KOPT-K1 (cell line): ENCODE measurements at regions not wholly inside any gene's neighbourhood (a gene's known extent, or its start where the extent isn't known, plus 50 kb on each side); places are given as distances from the start of the nearest gene placed in this dataset.

Experiments used
- H3K27ac ChIP-seq: fragments of 200-600 bp; sonication (generic); 2 replicates; pipeline ENCODE4 v1.5.1; 2016; ENCODE audit warnings: antibody characterized with exemption, mild to moderate bottlenecking, low read depth, low read length; ENCODE audit not compliant: poor library complexity, severe bottlenecking
- H3K36me3 ChIP-seq: fragments of 200-600 bp; sonication (generic); 2 replicates; pipeline ENCODE4 v1.5.1; 2017; ENCODE audit warnings: antibody characterized with exemption, mild to moderate bottlenecking, low read length, moderate library complexity; ENCODE audit not compliant: insufficient read depth
- H3K9me3 ChIP-seq: fragments of 200-600 bp; sonication (generic); 2 replicates; pipeline ENCODE4 v1.5.1; 2017; ENCODE audit warnings: antibody characterized with exemption, low read length, mild to moderate bottlenecking; ENCODE audit not compliant: insufficient read depth, poor library complexity, severe bottlenecking

DNA sequence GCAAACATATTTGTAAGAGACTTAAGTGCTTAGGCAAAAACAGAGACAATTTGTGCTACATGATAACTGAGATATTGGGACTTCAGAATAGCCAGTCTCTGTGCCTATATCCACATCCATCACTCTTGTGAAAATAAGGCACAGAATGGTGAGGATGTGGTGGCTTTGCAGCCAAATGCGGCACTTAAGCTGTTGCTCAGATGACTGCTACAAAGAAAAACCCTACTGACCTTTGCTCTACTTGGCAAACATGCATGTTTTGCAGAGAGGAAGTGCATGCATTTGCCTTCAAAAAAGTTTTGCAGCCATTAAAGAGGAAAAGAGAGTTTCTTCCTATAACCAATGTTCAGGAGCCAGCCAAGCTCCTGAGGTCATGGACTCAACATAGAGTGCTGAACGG, 675.0 kb upstream of the KIRREL3 start:
- Histone ChIP-seq H3K9me3 (no peaks in the 10 kb centered on the region), H3K27ac (no peak overlapping the region), H3K36me3 (no peaks in the 10 kb centered on the region)

- H3K27ac ChIP-seq: no peak overlapping the region
- H3K9me3 ChIP-seq: no peaks in the 10 kb centered on the region
- H3K36me3 ChIP-seq: no peaks in the 10 kb centered on the region
Observed at GRCh38 chr11:127674754-127675153, 674.2 kb upstream of the KIRREL3 start.

DNA sequence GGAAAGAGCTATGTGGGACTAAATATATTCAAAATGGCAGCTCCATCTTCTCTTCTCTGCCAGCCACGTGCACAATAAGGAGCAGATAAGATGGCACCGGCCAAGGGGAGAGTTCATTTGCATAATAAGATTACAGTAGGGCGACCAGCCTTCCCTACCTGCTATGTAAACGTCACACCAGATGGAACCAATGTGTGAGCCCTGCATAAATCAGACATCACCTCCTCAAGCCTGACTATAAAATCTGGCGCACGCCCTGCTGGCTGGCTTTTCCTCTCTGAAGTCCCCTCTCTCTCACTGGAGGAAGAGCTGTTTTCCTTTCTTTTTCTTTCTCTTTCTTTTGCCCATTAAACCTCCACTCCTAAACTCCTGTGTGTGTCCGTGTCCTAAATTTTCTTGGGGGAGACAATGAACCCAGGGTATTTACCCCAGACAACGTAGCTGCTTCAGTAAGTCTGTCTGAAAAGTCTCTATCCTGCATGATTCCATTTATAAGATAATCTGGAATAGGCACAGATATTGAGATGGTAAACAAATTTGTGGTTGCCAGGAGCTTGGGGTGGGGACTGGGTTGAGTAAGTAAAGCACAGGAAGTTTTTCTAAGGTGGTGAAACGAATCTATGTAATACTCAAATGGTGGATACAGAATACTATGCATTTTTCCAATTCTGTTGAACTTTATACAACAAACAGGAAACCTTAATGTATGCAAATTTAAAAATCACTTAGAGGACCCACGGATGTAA, 670.0 kb upstream of the KIRREL3 start:
- no peak overlapping the region for H3K27ac ChIP-seq
- H3K36me3 ChIP-seq: no peaks in the 10 kb centered on the region
- no peaks in the 10 kb centered on the region for H3K9me3 ChIP-seq

DNA sequence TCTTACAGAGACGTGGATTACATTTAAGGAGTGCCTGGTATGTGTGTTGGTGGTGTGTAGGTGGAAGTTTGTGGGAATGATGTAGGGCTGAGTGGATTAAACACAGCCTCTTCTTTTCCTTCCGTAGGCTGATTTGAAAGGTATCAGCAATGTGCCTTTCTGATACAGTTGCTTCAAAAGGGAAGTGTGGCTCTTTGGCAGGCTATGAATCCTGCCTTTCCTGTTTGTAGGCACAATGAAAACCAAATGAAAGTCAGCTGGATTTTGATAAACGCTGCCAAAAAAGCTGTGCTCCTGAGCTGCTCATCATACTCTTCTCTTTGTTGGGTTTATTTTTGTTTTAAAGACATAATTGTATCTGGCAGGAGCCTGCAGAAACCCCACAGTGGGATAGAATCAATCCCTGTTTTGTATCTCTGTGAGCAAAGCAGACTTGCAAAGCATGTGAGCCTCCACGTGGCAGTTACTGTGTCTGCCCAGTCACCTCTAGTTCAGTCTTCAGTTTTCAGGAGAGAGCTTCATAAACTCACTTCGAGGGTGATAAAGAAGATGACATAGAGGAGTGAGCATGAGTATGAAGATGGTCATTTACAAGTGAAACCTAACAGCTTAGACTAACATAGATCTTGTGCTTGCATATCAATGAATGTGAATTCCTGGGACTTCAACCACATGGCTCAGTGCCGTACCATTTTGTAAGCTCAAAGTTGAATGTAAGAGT, 655.7 kb upstream of the KIRREL3 start:
- no peaks in the 10 kb centered on the region for H3K9me3 ChIP-seq
- no peak overlapping the region for H3K27ac ChIP-seq
- H3K36me3 ChIP-seq: no peaks in the 10 kb centered on the region

DNA sequence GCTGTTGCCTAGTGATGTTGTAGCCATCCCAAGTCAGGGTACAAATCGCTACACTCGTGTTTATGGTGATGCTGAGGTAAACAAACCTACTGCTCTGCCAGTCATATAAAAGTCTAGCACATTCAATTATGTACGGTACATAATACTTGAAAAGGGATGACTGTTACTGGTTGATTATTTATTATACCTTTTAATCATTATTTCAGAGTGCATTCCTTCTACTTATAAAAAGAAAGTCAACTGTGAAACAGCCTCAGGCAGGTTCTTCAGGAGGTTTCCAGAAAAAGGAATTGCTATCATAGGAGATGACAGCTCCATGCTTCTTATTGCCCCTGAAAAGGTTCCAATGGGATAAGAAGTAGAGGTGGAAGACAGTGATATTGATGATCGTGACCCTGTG, 652.5 kb upstream of the KIRREL3 start:
- Histone ChIP-seq H3K36me3 (no peaks in the 10 kb centered on the region), H3K27ac (no peak overlapping the region), H3K9me3 (no peaks in the 10 kb centered on the region)

DNA sequence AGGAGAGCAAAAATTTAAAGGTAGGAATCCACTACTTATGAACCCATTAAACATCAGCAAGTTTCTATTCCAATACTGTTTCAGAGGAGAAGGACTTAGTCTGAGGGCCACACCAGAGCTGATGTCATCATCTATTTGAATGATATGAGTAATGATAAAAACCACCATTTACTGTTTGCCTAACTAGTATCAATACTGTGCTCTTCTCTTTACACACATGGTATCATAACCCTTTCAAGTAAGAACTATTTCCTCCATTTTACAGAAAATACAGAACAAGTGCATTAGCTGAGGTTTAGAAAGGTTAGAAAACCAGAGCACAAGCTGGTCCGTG, 651.3 kb upstream of the KIRREL3 start:
- Histone ChIP-seq H3K36me3 (no peaks in the 10 kb centered on the region), H3K27ac (no peak overlapping the region), H3K9me3 (no peaks in the 10 kb centered on the region)

DNA sequence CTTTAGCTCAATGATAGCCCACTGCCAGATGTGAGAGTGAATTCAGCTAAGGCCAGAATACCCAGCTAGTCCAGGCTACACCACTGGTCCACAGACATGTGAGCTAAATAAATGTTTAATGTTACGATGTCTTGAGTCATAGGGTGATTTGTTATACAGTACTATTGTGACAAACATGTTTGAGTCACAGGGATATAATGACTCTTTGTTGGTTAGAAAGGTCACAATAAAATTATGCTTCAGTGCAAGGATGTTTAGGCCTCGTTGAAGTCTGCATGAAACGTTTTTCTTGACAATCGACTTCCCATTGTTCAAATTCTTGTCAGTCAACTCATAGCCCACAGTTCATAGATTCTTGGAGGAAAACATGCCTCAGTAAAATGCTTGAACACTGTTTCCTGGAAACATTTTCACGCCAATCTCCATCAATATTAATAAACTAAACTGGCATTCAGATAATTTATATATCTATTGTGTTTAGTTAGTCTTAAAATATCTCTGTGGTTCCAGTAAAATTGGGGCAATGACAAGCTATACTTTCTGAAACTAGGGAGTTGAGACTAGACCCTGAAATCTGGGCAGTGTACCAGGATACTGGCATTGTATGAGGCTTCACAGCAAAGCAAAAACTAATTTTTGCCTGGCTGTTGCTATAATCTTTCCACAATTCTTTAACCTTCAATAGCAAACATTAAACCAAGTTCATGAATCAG, 650.8 kb upstream of the KIRREL3 start:
- no peaks in the 10 kb centered on the region for H3K36me3 ChIP-seq
- H3K9me3 ChIP-seq: no peaks in the 10 kb centered on the region
- no peak overlapping the region for H3K27ac ChIP-seq

DNA sequence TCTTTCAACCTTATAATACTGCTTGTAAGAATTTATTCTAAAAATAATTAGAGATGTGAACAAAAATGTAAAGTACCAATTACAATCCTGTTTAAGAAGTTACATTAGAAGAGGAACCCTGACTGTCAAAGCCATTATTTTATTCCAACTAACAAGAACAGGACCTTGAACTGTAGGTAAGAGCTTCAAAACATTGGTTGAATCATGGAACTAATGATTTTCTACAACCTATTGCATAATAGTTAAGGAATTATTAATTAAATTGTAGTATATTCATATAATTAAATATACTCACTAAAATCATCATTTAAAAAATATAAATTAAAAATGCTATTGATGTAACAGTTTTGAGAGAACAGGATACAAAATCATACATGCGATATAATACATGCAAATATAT, 649.4 kb upstream of the KIRREL3 start:
- H3K9me3 ChIP-seq: no peaks in the 10 kb centered on the region
- H3K27ac ChIP-seq: no peak overlapping the region

GRCh38 chr11:127649071-127649470, 648.5 kb upstream of the KIRREL3 start:
- H3K9me3 ChIP-seq: no peaks in the 10 kb centered on the region
- no peaks in the 10 kb centered on the region for H3K36me3 ChIP-seq
- H3K27ac ChIP-seq: no peak overlapping the region

More for the DNA sequence above, 649.4 kb upstream of the KIRREL3 start:
- no peaks in the 10 kb centered on the region for H3K36me3 ChIP-seq

- Histone ChIP-seq H3K9me3 (no peaks in the 10 kb centered on the region), H3K27ac (no peak overlapping the region), H3K36me3 (no peaks in the 10 kb centered on the region)
Observed at GRCh38 chr11:127648583-127648982, 648.0 kb upstream of the KIRREL3 start.

GRCh38 chr11:127644366-127644765, 643.8 kb upstream of the KIRREL3 start:
- Histone ChIP-seq H3K27ac (no peak overlapping the region), H3K36me3 (no peaks in the 10 kb centered on the region), H3K9me3 (no peaks in the 10 kb centered on the region)

GRCh38 chr11:127643268-127644058, 642.9 kb upstream of the KIRREL3 start:
- no peak overlapping the region for H3K27ac ChIP-seq
- no peaks in the 10 kb centered on the region for H3K9me3 ChIP-seq
- no peaks in the 10 kb centered on the region for H3K36me3 ChIP-seq

GRCh38 chr11:127640561-127641451, 640.2 kb upstream of the KIRREL3 start:
- H3K36me3 ChIP-seq: no peaks in the 10 kb centered on the region
- no peaks in the 10 kb centered on the region for H3K9me3 ChIP-seq
- H3K27ac ChIP-seq: no peak overlapping the region

GRCh38 chr11:127639916-127640315, 639.3 kb upstream of the KIRREL3 start:
- no peaks in the 10 kb centered on the region for H3K9me3 ChIP-seq
- no peak overlapping the region for H3K27ac ChIP-seq
- H3K36me3 ChIP-seq: no peaks in the 10 kb centered on the region
